Retinal pigment epithelial cell (primary cell): ENCODE measurements at regions not wholly inside any gene's neighbourhood (a gene's known extent, or its start where the extent isn't known, plus 50 kb on each side); places are given as distances from the start of the nearest gene placed in this dataset.

Experiments
- DNase-seq: peaks from one replicate; pipeline ENCODE4 v3.0.0-alpha.2; 2010; ENCODE audit warnings: low read depth
- H3K4me3 ChIP-seq: 2 replicates; pipeline ENCODE4 v1.5.1; 2011; ENCODE audit warnings: mild to moderate bottlenecking, low read length, control low read depth, moderate library complexity
- CTCF ChIP-seq: conservative IDR thresholded peaks from 2 replicates; pipeline ENCODE4 v1.5.1; 2011; ENCODE audit warnings: low read depth, low read length, control low read depth, inconsistent platforms

GRCh38 chr7:67599331-67600062 lies 602.9 kb downstream of the TYW1 start:
- no peak for TF ChIP-seq CTCF
- DNase-seq: no peak
- no peak overlapping the region for H3K4me3 ChIP-seq

- H3K4me3 ChIP-seq: no peak overlapping the region
- no peak for DNase-seq
- TF ChIP-seq CTCF: no peak
Observed at GRCh38 chr7:67602246-67602887, 605.7 kb downstream of the TYW1 start.

- DNase-seq: no peak
- H3K4me3 ChIP-seq: no peak overlapping the region
- TF ChIP-seq CTCF: no peak
Observed at GRCh38 chr7:67604461-67605386, 608.1 kb downstream of the TYW1 start.

- no peak overlapping the region for H3K4me3 ChIP-seq
- DNase-seq: no peak
- no peak for TF ChIP-seq CTCF
Observed at GRCh38 chr7:67608806-67609205, 612.2 kb downstream of the TYW1 start.

GRCh38 chr7:67610897-67611296 lies 614.3 kb downstream of the TYW1 start:
- DNase-seq: no peak
- H3K4me3 ChIP-seq: no peak overlapping the region
- TF ChIP-seq CTCF: no peak

- no peak for TF ChIP-seq CTCF
- DNase-seq: no peak
- H3K4me3 ChIP-seq: no peak overlapping the region
Observed at GRCh38 chr7:67614843-67615242, 618.2 kb downstream of the TYW1 start.
